Endothelial cell of umbilical vein (primary cell): ENCODE measurements at regions not wholly inside any gene's neighbourhood (a gene's known extent, or its start where the extent isn't known, plus 50 kb on each side); places are given as distances from the start of the nearest gene placed in this dataset.

ENCODE experiments used
- BruUV-seq: library from RNA; stranded (reverse); fragments of 400-500 nt; replicated peaks from 2 replicates; lab custom pipeline; 2021; lab: Mats Ljungman, UMichigan
- CTCF ChIA-PET: fragments of 300-600, 350-600 bp; sonication (Branson Sonifier 250); formaldehyde crosslinking; loops from one replicate; lab custom pipeline; 2021; ENCODE audit warnings: antibody characterized with exemption, inconsistent platforms; lab: Charles Lee
- POLR2A ChIA-PET: fragments of 300-600, 350-600 bp; sonication (Branson Sonifier 250); formaldehyde crosslinking; loops from one replicate; lab custom pipeline; 2021; ENCODE audit warnings: antibody characterized with exemption, inconsistent platforms; lab: Charles Lee
- DNase-seq: peaks from one replicate; pipeline ENCODE4 v3.0.0-alpha.2; 2011; ENCODE audit warnings: low read depth, low spot score
- FAIRE-seq: peaks from 2 replicates; lab custom pipeline; 2011; peaks lifted over from hg19 to GRCh38; lab: Jason Lieb, UNC
- H2AFZ ChIP-seq: 2 replicates; pipeline ENCODE4 v1.6.0; 2012; ENCODE audit warnings: low read depth, low read length, control low read depth, inconsistent platforms
- H3K27ac ChIP-seq: 2 replicates; pipeline ENCODE4 v1.5.1; 2011; ENCODE audit warnings: low read depth, mild to moderate bottlenecking, control low read depth, low read length, moderate library complexity; ENCODE audit not compliant: insufficient read depth
- H3K27me3 ChIP-seq, 2 experiments: 2 replicates each; pipeline versions ENCODE4 v1.6.0 to v1.6.1; 2011; ENCODE audit warnings: low read length in 2 of 2, mixed read lengths in 1 of 2; ENCODE audit not compliant: control insufficient read depth in 2 of 2, insufficient read depth in 2 of 2
- H3K36me3 ChIP-seq, 2 experiments: 2 replicates in 1 of 2; 3 replicates in 1 of 2; pipeline ENCODE4 v1.5.1; 2011; ENCODE audit warnings: low read length in 2 of 2, mild to moderate bottlenecking in 1 of 2, moderate library complexity in 1 of 2; ENCODE audit not compliant: control insufficient read depth in 2 of 2, insufficient read depth in 2 of 2; ENCODE audit errors: extremely low read depth in 1 of 2
- H3K4me1 ChIP-seq: 3 replicates; pipeline ENCODE4 v1.5.1; 2011; ENCODE audit warnings: mild to moderate bottlenecking, low read length; ENCODE audit not compliant: control insufficient read depth, insufficient read depth; ENCODE audit errors: extremely low read depth
- H3K4me2 ChIP-seq: 2 replicates; pipeline ENCODE4 v1.6.1; 2011; ENCODE audit warnings: low read length, control low read depth, mixed read lengths; ENCODE audit not compliant: insufficient read depth
- H3K4me3 ChIP-seq, 3 experiments: fragments of 200-600 bp in 1 of 3; sonication (generic), shearing (Covaris generic) in 1 of 3; replicated peaks in 1 of 3; 2 replicates each; pipeline ENCODE4 v1.5.1; 2011 to 2016; ENCODE audit warnings: control low read depth in 3 of 3, low read length in 3 of 3, mild to moderate bottlenecking in 2 of 3, inconsistent platforms in 1 of 3, low read depth in 1 of 3, moderate library complexity in 1 of 3; ENCODE audit not compliant: insufficient read depth in 1 of 3
- H3K79me2 ChIP-seq: 2 replicates; pipeline ENCODE4 v1.6.0; 2012; ENCODE audit warnings: low read length, inconsistent platforms; ENCODE audit not compliant: control insufficient read depth, insufficient read depth
- H3K9ac ChIP-seq: replicated peaks from 2 replicates; pipeline ENCODE3; 2011; ENCODE audit warnings: low read length, control low read depth; ENCODE audit not compliant: insufficient read depth; ENCODE audit errors: extremely low read depth
- H3K9me1 ChIP-seq: replicated peaks from 3 replicates; pipeline ENCODE4 v1.6.0; 2011; ENCODE audit warnings: mild to moderate bottlenecking, low read length; ENCODE audit not compliant: control insufficient read depth, insufficient read depth; ENCODE audit errors: extremely low read depth
- H3K9me3 ChIP-seq: replicated peaks from 2 replicates; pipeline ENCODE4 v1.5.1; 2012; ENCODE audit warnings: low read length, inconsistent platforms; ENCODE audit not compliant: control insufficient read depth, insufficient read depth
- H4K20me1 ChIP-seq: replicated peaks from 2 replicates; pipeline ENCODE3; 2011; ENCODE audit warnings: mild to moderate bottlenecking, low read length; ENCODE audit not compliant: control insufficient read depth, insufficient read depth; ENCODE audit errors: extremely low read depth
- EZH2 ChIP-seq: IDR thresholded peaks from 2 replicates; pipeline ENCODE4 v1.6.1; 2012; ENCODE audit warnings: borderline replicate concordance, low read depth, mild to moderate bottlenecking, moderate library complexity, low read length, inconsistent platforms; ENCODE audit not compliant: severe bottlenecking
- FOS ChIP-seq: IDR thresholded peaks from 2 replicates; pipeline ENCODE4 v1.6.1; 2011; ENCODE audit warnings: mild to moderate bottlenecking, low read length, moderate library complexity, borderline replicate concordance; ENCODE audit not compliant: insufficient read depth
- GATA2 ChIP-seq: IDR thresholded peaks from 2 replicates; pipeline ENCODE4 v1.7.0; 2011; ENCODE audit warnings: low read depth, mild to moderate bottlenecking, moderate library complexity, mixed read lengths, low read length; ENCODE audit not compliant: insufficient read length, insufficient read depth
- JUN ChIP-seq: IDR thresholded peaks from 2 replicates; pipeline ENCODE4 v1.6.1; 2011; ENCODE audit warnings: borderline replicate concordance, low read depth; ENCODE audit not compliant: insufficient read length, insufficient read depth
- MAX ChIP-seq: IDR thresholded peaks from 2 replicates; pipeline ENCODE4 v1.6.1; 2011; ENCODE audit not compliant: insufficient read depth, insufficient read length
- POLR2A ChIP-seq: IDR thresholded peaks from 2 replicates; pipeline ENCODE4 v1.6.1; 2012; ENCODE audit warnings: low read depth, mild to moderate bottlenecking, control low read depth, low read length
- POLR2AphosphoS5 ChIP-seq: IDR thresholded peaks from 2 replicates; pipeline ENCODE4 v1.6.1; 2012; ENCODE audit warnings: low read depth, mild to moderate bottlenecking, control low read depth, low read length, moderate library complexity; ENCODE audit not compliant: insufficient read depth
- dilution Hi-C: fragments of 300-500 bp; cut with MboI; formaldehyde crosslinking; loops from one replicate; pipeline ENCODE4 v1.15.0; 2019; ENCODE audit warnings: low sequenced_read_pairs; ENCODE audit not compliant: extremely low pct_ligation_motif_present
- intact Hi-C: fragments of 100-400 bp; cut with micrococcal nuclease; formaldehyde crosslinking; loops from one replicate; pipeline ENCODE4 v1.10.0; 2022

GRCh38 chr5:86011937-86012336 is 605.8 kb upstream of the COX7C start:
- Histone ChIP-seq H3K4me1 (no peaks in the 10 kb centered on the region), H3K4me3 (no peak overlapping the region), H3K27ac (no peak overlapping the region), H4K20me1 (no peaks in the 10 kb centered on the region), H3K9me3 (peaks cover 3% of the 10 kb centered on the region), H3K36me3 (no peaks in the 10 kb centered on the region), H3K9ac (no peak overlapping the region), H3K79me2 (no peaks in the 10 kb centered on the region), H3K4me2 (no peak overlapping the region), H3K9me1 (no peaks in the 10 kb centered on the region), H3K27me3 (no peaks in the 10 kb centered on the region), H2AFZ (no peak overlapping the region)
- FAIRE-seq (no peak), DNase-seq (no peak)
- intact Hi-C loops (no loop called here), dilution Hi-C loops (no loop called here)
- CTCF ChIA-PET = no interaction called here
- POLR2A ChIA-PET = no interaction called here
- TF ChIP-seq MAX (no peak), POLR2AphosphoS5 (no peak), JUN (no peak), EZH2 (no peak), FOS (no peak), GATA2 (no peak)
- BruUV-seq = no TSS peak

GRCh38 chr5:86029308-86029707 is 588.4 kb upstream of the COX7C start:
- Histone ChIP-seq H3K9ac (no peak overlapping the region), H4K20me1 (no peaks in the 10 kb centered on the region), H3K4me2 (no peak overlapping the region), H3K27me3 (no peaks in the 10 kb centered on the region), H3K4me1 (no peaks in the 10 kb centered on the region), H3K9me1 (no peaks in the 10 kb centered on the region), H2AFZ (no peak overlapping the region), H3K9me3 (no peaks in the 10 kb centered on the region), H3K36me3 (no peaks in the 10 kb centered on the region), H3K27ac (no peak overlapping the region), H3K79me2 (no peaks in the 10 kb centered on the region), H3K4me3 (no peak overlapping the region)
- intact Hi-C loops = no loop called here
- FAIRE-seq (no peak), DNase-seq (no peak)
- BruUV-seq = no TSS peak
- POLR2A ChIA-PET = no interaction called here
- CTCF ChIA-PET = no interaction called here
- TF ChIP-seq JUN (no peak), EZH2 (no peak), POLR2A (no peak)
- dilution Hi-C loops = no loop called here
